HG03095 (cell line): ENCODE measurements at regions not wholly inside any gene's neighbourhood (a gene's known extent, or its start where the extent isn't known, plus 50 kb on each side); places are given as distances from the start of the nearest gene placed in this dataset.

Experiments used
- ATAC-seq: cut with Tn5 transposase; IDR thresholded peaks from one replicate; pipeline ENCODE4 v1.9.1; 2021; ENCODE audit warnings: moderate library complexity; ENCODE audit not compliant: unreplicated experiment

DNA sequence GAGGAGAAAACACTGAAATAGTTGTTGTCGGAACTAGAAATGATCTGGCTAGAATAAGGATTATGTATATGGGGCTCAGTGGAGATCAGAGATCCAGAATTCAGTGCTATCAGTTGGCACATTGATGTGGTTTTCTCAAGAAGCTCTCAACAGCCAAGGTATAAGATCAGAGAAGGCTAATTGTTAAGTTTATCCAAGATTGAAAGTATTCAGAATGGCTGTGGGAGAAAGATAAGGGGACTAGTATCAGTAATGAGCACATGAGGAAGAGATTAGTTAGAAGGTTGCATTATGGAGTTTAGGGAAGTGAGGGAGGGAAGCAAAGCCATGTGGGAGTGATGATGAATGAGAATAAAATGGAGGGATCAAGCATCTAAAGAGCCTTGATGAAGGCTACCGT is 128.1 kb upstream of the MIS18BP1 start:
- ATAC-seq, result no peak

- ATAC-seq, result no peak
These were observed 124.2 kb upstream of the MIS18BP1 start for GRCh38 chr14:45377166-45377565.

GRCh38 chr14:45373877-45374276 is 120.9 kb upstream of the MIS18BP1 start:
- ATAC-seq, result no peak

- ATAC-seq, result no peak
These were observed 111.7 kb upstream of the MIS18BP1 start for GRCh38 chr14:45364565-45365156.

GRCh38 chr14:45362505-45362904 is 109.5 kb upstream of the MIS18BP1 start:
- ATAC-seq, result no peak

- ATAC-seq, result no peak
These were observed 108.7 kb upstream of the MIS18BP1 start for GRCh38 chr14:45361727-45362126.

DNA sequence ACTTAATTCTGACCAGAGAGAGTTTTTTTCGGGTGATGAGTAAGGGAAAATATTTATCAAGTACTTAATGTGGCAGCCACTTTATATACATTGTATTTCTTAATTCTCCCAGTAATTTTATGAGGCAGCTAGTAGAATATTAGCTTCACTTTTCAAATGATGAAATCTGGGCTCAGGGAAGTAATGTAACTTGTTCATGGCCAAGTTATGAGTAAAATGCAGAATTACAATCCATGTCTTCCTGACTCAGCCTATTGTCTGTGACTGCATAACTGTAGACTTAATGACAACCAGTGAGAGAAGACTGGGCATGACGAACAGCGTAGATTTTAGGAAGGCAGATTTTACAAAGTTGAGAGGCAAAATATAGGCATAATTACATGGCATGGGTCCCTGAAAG is 106.7 kb upstream of the MIS18BP1 start:
- ATAC-seq, result no peak

DNA sequence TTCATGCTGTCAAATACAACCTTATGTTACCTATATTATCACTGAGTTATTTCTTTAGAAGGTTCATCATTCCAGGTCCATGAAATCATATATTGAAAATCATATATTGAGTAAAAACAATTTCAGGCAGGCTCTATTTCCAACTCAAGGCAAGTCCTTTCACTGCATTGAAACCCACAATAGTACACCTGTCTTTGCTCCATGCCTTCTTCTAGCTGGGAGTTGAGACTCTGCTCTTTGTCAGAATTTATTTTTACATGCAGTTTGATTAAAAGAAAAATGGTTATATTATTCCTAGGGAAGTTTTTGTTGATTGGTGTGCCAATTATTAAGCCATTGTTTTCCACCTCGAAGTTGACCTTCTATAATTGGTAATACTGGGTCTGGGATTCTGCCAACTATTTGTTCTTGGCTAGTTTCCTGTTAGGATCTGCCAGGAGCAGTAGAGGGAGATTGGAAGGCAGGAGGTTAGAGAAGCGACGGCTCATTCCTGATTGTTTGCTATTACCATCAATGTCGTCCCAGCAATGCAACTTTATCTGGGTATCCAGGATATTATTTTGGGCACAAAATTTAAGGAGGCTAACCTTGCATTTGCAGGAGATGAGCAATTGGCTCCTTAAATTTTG is 79.5 kb upstream of the MIS18BP1 start:
- no peak for ATAC-seq

DNA sequence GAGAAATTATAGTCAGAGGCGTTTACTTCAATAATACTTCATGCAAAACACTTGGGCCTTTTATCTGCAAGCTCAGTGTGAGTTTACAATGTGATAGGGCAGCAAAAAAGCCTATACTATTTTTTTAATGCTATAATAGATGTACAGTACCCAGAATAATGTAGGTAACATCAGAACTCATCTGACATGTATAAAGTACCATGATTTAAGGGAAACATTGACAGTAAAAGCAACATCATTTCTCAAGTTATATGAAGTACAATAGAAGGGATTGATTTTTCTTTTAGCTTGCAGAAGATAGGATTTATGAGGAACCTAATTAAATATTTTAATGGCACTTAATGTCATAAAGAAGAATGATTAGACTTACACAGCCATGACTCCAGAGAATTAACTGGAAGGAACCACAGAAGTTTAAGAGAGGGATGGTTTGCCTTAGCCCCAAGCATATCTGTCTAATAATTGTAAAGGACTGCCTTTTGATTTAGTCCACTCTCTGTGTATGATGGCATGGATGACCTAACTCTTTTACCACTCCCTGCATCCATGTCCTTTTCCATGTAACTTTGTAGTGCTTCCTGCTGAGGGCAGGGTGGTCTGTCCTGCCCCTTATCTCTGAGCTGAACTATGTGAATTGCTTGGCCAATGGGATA is 55.9 kb upstream of the MIS18BP1 start:
- no peak for ATAC-seq
